Uterus (tissue), 2 donors: ENCODE measurements at regions not wholly inside any gene's neighbourhood (a gene's known extent, or its start where the extent isn't known, plus 50 kb on each side); places are given as distances from the start of the nearest gene placed in this dataset.

Source experiments
- CTCF ChIP-seq, 4 experiments: fragments of 200-600 bp in 2 of 4; fragments of 450-650 bp in 2 of 4; sonication (generic) in 2 of 4; IDR thresholded peaks; one replicate each; pipeline ENCODE4 v1.5.1; 2016 to 2019; ENCODE audit warnings: antibody characterized with exemption in 4 of 4, mild to moderate bottlenecking in 2 of 4, moderate library complexity in 1 of 4
- POLR2A ChIP-seq, 2 donors: fragments of 450-650 bp; IDR thresholded peaks; one replicate each; pipeline ENCODE4 v1.6.1; 2016; ENCODE audit warnings: antibody characterized with exemption in 2 of 2, mild to moderate bottlenecking in 1 of 2, moderate library complexity in 1 of 2

- no peak for TF ChIP-seq CTCF (IDR thresholded peaks at IDR 0.05)
- TF ChIP-seq POLR2A (IDR thresholded peaks at IDR 0.05) = no peak
These were observed 181.1 kb upstream of the COPS8 start for GRCh38 chr2:236904389-236905263.
